NCI-H526 (cell line): ENCODE measurements at regions not wholly inside any gene's neighbourhood (a gene's known extent, or its start where the extent isn't known, plus 50 kb on each side); places are given as distances from the start of the nearest gene placed in this dataset.
"Not testable (repeated sequence)": the region's sequence is repeated elsewhere in the genome, so short reads cannot be mapped to it uniquely, and the experiment has no call there.

Source experiments
- DNase-seq, 2 experiments: peaks; one replicate each; lab custom pipeline; 2025; lab: John Stamatoyannopoulos, UW

- DNase-seq, result not testable (repeated sequence)
These were observed 155.3 kb upstream of the DIAPH2 start for GRCh38 chrX:96529386-96529785.

- DNase-seq, result peak in 1 of 2 experiments; percentile 20
These were observed 146.4 kb upstream of the DIAPH2 start for GRCh38 chrX:96538104-96538725.

GRCh38 chrX:96540111-96540631 is 144.5 kb upstream of the DIAPH2 start:
- no peak for DNase-seq

- DNase-seq, result peak in 1 of 2 experiments; percentile 9
These were observed 138.4 kb upstream of the DIAPH2 start for GRCh38 chrX:96546281-96546680.

- no peak for DNase-seq
These were observed 133.2 kb upstream of the DIAPH2 start for GRCh38 chrX:96551322-96551872.

GRCh38 chrX:96556886-96557285 is 127.8 kb upstream of the DIAPH2 start:
- no peak for DNase-seq

DNA sequence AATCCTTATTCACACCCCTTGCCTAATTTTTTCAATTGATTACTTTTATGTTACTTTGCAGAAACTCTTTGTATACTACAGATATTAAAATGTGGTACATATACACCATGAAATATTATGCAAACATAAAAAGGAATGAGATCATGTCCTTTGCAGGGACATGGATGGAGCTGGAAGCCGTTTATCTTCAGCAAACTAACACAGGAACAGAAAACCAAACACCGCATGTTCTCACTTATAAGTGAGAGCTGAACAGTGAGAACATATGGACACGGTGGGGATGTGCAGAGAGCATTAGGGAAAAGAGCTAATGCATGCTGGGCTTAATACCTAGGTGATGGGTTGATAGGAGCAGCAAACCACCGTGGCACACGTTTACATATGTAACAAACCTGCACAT is 123.5 kb upstream of the DIAPH2 start:
- DNase-seq, result not testable (repeated sequence)

DNA sequence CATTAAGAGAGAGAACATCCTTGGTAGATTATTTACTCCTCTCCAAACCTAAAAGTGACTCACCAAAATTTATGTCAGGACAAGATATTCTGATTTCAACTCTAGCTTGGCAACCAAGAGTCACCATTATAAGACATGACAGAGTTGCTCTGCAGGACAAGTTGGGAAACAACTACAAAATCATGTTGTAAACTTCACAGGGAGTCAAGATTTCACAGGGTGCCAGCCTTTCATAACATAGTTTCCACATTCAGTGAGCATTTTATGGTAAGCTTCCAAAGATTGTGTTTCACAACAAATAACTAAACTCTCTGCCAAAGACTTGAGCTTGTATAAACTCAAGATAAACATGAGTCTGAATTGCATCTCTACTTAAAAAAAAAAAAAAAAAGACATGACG is 121.0 kb upstream of the DIAPH2 start:
- DNase-seq, result no peak

DNA sequence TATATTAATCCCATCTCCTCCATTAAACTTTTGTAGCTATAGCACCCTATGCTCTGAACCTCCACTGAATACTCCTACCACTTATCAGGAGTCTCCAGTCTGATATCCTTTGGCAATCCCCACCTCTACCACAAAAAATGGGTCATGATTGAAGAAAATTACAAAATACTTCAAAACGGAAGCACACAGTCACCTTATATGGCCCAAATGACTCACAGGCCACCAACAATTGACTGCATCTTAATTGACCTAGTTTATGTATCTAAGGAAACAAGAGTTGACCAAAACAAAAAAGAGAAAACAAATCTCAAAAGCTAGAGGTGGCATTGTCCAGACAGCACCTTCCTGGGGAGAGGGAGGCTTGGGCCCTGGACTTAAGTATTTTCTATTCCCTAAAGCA is 120.0 kb upstream of the DIAPH2 start:
- no peak for DNase-seq

DNA sequence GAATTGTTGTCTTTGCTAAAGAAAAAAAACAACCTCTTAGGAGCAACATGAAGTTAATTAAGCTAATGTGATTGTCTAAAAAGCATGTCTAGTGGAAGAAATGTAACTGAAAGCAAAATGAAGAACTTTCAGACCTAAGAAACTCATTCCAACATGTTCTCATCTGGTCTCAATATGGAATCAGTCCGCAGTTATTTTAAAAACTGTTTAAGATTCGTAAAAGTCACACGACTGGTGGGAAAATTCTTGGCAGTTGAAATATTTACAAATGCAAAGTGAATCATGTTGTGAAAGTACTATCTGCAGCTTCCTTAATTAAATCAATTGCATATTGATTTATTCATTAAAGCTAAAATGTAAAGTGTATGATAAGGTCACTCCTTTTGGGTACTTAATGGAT is 117.8 kb upstream of the DIAPH2 start:
- no peak for DNase-seq

DNA sequence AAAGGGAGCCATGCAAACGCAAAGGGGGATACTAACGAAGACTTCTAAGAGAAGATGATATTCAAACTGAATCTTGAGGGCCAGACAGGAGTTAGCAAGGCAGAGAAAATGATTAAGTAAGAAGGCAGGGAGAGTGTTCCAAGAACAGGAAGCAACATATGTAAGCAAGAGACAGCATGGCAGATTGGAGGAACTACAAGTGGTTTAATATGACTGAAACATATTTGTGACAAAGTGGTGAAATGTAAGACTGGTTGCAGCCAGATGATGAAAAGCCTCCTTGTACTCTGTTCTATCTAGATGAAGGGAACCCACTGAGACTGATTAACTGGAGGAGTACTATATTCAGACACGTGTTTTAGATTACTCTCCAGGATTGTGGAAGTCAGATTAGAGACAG is 116.6 kb upstream of the DIAPH2 start:
- DNase-seq, result no peak

GRCh38 chrX:96569034-96569433 is 115.6 kb upstream of the DIAPH2 start:
- no peak for DNase-seq

GRCh38 chrX:96575011-96575410 is 109.6 kb upstream of the DIAPH2 start:
- no peak for DNase-seq

- no peak for DNase-seq
These were observed 108.3 kb upstream of the DIAPH2 start for GRCh38 chrX:96576368-96576767.

DNA sequence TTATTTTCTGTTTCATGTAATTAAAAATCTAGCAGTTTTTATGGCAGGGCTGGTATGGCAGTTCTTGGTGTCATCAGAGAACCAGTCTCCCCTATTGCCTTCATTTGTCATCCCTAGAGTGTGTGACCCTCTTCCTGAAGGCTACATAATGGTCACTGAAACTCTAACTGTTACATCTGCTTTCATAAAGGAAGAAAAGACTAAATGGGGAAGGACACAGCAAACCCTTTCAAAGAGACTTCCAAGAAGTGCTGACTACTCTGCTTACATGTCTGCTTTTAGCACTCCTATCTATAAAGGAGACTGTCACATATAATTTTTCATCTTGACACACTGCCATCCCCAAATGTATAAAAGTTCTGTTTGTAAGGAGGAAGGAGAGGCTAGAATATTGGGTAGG is 105.9 kb upstream of the DIAPH2 start:
- DNase-seq, result no peak

GRCh38 chrX:96579252-96579651 is 105.4 kb upstream of the DIAPH2 start:
- no peak for DNase-seq

DNA sequence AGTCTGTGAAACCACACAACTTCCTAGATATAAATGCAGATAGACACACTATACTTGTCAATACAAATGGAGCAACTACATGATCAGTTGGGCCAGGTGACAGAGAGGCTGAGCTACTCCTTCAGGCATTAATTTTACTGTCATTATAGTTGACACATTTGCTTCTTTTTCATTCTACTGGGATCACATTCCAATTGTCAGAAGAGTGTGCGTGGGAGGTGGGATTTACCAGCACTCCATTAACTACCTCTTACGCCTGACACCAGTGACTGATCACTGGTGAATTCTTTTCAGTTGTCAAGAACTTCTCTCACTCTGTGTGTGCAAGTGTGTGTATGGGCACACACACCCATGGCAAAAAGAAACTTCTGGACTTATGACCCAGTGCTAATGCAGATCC is 94.2 kb upstream of the DIAPH2 start:
- no peak for DNase-seq

DNA sequence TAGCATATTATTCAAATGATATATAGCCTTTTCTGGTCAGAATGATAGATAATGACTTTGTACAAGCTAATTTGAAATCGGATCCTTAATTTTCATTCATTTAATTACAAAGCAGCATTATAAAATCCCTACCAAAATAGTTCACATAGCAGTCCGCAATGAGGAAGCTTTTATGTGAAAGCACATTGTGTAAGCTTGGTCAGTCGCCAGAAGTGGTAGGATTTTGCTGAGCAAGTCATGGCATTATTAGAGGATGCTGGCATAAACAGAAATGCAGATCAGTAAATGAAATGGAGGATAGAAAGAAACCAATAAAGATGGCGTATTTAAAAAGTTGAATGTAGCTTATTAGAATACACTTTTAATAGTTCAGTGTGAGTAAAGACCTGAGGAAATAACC is 93.2 kb upstream of the DIAPH2 start:
- DNase-seq, result no peak

- not testable (repeated sequence) for DNase-seq
These were observed 86.8 kb upstream of the DIAPH2 start for GRCh38 chrX:96597847-96598246.

- no peak for DNase-seq
These were observed 72.9 kb upstream of the DIAPH2 start for GRCh38 chrX:96611619-96612362.

DNA sequence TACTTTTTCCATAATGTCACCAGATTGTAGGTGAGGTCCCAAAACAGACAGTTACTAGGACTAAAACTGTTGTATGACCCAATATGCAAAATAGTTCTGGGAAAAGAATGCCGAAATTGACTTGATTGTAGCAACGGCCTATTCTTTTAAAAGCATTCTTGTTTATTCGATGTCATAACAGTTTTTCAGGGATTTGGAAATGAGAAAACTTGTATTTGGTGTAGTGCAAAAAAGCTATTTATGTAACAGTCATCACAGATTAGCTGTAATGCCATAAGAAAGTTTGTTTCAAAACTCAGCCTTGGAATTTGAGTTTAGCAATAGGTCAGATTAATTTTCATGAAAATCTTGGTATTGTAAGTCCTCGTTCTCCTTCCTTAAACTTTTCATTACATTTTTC is 69.2 kb upstream of the DIAPH2 start:
- no peak for DNase-seq

DNA sequence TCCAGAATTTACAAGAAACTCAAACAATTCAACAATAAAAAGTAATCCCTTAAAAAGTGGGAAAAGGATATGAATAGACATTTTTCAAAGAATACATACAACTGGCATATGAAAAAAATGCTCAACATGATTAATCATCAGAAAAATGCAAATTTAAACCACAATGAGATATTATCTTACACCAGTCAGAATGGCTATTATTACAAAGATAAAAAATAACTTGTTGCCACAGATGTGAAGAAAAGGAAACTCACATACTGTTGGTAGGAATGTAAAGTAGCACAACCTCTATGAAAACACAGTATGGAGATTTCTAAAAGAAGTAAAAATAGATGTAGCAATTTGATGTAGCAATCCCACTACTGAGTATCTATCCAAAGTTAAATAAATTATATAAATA is 65.1 kb upstream of the DIAPH2 start:
- peak in 1 of 2 experiments; percentile 0 for DNase-seq

DNA sequence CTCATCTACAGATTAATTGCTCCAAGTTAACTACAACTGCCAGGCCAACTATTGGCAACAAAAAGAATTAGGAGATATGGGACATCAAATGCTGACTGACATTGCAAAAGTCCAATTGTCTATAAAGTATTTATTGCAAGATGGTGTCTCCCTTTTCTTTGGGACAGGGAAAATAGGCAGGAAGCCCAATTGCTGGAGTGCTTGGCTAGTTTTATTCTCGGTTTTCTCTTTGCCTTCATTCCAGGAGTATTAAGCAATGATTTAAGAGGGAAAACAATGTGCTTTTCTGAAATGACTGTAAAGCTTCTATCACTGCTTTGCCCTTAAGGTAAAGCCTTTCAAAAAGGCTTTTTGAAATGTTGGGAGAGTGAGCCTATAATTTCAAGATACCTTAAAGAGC is 62.8 kb upstream of the DIAPH2 start:
- no peak for DNase-seq
